Medulla oblongata (tissue), 1 donor: ENCODE measurements at regions not wholly inside any gene's neighbourhood (a gene's known extent, or its start where the extent isn't known, plus 50 kb on each side); places are given as distances from the start of the nearest gene placed in this dataset.
A peak's percentile ranks its signal among the peaks of the same experiment; 100 is the strongest.
"Not testable (repeated sequence)": the region's sequence is repeated elsewhere in the genome, so short reads cannot be mapped to it uniquely, and the experiment has no call there.

Source experiments
- DNase-seq: peaks from one replicate; pipeline ENCODE4 v3.0.0-alpha.2; 2015; ENCODE audit errors: extremely low spot score

DNA sequence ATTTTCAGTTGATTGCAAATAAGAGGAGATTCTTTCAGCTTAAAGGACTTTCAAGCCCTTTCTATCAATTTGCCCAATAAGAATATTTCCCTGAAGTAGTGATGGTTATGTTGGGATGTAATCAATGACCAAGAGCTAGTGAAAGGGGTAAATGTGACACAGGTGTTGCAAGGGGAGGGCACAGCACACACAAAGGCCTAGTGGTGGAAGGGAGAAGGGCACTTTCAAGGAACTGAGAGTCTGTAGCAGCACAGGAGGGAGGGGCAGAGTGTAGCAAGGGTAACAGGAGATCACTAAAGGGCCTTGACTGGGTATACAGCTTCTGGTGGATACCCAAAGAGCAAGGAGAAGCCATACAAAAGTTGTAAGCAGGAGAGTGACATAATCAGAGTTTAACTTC lies 217.8 kb upstream of the ARHGEF26 start:
- DNase-seq = no peak

DNA sequence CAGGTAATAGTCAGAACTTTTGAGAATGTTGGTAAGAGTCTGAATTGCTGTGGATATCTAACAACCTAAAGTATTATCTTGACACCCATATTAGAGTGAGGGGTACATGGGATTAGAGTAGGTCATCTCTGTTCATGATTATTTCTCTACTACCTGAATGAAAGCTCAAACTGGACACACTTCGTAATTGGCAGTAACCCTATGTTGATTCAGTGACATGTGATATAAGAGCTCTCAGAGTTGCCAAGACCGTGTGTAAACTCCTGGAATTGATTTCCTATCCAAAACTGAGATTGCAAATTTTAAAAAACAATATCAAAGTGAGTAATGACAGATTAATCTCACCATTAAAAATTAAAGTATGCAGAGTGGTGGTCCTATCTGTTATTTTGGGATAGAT lies 214.8 kb upstream of the ARHGEF26 start:
- no peak for DNase-seq

DNA sequence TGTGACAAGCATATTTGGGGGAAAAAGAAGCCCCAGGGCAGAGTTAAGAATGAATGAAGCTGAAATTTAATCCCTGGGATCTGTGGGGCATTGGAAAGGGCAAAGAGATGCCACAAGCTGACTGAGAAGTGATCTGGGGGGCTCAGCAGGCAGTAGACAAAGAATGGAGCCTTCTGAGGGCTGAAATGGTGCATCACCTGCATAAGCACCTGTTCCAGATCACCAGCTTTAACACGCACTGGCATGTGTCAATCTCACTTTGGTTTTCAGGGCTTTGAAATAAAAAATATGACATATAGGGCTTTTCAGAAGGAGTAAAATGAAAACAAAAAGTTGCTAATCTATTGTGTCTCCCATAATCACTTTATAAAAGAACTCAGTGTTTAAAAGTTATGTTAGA lies 210.8 kb upstream of the ARHGEF26 start:
- DNase-seq = no peak

DNA sequence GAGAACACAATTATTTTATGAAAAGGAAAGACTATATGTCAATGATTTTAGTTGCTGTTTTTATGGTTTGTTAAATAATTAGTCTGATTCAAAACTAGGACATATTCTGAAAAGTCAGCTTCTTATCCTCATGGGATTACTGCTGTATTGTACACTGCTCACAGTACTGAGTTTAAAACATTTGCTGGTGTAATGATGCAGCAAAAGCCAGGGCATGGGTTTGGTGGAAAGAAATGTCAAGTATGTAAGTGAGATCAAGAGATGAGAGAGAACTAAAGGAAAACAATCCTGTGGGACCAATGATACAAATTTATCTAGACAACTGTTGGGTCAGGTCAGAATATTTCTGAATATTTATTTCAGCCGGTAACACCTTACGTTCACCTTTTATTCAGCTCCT lies 210.1 kb upstream of the ARHGEF26 start:
- no peak for DNase-seq

DNA sequence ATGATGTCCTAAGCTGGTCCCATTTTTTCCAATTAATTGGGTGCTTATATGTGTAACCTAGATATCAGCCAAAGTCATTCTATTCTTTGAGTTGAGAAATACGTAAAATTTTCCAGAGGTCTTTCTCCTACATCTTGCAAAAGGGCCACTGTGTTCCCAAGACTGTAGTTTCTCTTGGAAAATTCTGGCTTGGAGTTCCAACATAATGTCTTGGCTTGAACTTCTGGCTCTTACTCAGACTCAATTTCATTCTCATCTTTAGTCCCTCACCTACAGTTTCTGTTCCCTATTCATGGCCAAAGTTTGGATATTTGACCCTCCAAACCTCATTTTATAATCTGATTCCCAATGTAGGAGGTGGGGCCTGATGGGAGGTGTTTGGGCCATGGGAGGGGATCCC lies 201.4 kb upstream of the ARHGEF26 start:
- DNase-seq = no peak

DNA sequence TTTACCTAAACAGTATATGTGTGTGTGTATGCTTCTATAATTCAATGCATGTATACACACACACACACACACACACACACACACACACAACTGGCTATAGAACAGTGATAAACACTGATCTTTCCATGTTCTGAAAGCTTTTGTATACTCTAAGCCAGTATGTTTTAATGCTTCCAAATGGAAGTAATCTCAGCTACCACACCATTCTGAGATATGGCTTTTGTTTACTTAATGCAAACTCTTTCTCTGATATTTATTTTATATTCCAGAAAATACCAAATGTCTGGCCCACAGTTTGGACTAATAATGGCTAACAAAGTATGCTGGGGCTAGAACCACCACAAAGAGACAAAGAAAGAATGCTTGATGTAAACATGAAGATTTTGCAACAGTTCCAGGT lies 199.4 kb upstream of the ARHGEF26 start:
- DNase-seq = no peak

DNA sequence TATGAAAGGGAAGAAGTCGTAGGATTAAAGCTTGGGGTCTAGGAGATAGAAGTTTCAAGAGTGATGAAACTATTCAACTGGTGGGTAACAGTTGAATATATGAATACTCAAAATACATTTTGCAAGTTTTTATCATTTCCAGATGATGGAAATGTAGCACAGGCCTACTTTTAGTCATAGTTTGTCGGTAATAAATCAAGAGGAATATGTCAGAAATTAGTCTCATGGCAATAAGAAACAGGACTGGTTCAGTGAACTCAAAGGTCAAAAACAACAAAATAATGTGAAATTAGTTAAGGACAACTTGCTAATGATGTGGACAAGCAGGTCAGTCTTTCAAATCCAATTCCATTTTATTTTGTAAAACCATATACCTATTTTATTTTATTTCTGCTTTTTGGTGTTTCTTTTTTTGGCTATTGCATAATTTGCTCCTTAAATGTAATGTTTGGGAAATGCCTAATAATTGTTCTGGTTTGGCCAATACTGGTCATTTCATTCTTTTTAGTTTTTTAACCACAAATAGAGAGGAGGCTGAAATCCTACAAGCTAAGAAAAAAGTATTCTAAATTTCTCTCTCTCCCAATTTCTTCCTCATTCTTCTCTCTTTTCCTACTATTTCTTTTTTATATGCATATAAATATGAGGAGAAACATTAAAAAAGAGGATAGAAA lies 195.2 kb upstream of the ARHGEF26 start:
- DNase-seq = no peak

DNA sequence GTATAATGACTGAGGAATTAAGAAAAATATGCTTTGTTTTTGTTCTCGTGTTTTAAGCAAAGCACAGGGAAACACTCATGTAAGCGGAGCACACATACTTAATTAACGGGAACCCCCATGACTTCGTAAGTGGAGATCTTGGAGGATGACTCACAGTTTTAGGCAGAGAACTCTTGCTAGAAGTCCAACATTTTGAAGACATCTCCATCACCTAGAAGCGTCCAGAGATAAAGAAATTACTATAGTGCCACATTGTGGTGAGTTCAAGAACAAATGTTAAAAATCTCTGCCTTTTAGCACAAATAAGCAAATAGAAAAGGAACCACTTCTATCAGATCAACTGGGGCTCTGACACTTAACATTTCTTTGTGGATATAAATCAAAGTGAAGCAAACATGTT lies 194.1 kb upstream of the ARHGEF26 start:
- peak; percentile 45 for DNase-seq

DNA sequence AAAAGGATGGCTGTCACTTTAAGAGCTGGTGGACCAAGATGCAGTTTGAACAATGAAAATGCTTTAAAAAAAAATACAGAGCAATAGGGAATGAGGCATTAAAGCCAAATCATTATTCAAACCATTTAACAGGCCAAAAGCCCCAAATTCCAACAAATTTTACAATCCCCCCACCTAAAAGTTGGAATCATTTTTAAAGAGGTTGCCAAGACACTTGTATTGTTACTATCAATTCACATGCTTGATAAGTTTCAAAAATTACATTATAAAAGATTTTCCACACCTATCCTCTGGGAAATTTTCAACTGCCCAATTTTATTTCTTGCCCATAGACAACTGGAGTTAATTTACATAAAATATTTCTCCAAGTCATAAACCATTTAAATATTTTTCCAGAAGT lies 192.3 kb upstream of the ARHGEF26 start:
- DNase-seq = no peak

DNA sequence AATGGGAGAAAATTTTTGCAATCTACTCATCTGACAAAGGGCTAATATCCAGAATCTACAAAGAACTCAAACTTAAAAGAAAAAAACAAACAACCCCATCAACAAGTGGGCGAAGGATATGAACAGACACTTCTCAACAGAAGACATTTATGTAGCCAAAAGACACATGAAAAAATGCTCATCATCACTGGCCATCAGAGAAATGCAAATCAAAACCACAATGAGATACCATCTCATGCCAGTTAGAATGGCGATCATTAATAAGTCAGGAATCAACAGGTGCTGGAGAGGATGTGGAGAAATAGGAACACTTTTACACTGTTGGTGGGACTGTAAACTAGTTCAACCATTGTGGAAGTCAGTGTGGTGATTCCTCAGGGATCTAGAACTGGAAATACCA lies 187.7 kb upstream of the ARHGEF26 start:
- not testable (repeated sequence) for DNase-seq

DNA sequence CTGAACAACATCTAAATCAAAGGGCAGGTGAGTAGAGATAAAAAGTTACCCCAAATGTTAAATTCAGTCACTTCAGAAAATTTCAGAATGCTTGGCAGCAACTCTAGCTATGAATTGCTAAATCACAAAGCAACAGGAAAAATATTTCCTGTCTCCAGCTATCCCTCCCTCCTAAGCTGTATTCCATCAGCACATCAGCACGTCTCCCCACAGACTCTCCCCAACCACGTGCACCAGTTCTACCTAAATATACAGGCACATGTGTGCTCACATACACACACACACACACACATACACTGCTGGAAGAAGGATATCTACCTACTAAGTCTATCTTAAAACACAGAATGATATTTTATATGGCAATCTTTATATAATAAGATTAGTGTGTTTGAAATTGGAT lies 177.1 kb upstream of the ARHGEF26 start:
- DNase-seq = no peak

DNA sequence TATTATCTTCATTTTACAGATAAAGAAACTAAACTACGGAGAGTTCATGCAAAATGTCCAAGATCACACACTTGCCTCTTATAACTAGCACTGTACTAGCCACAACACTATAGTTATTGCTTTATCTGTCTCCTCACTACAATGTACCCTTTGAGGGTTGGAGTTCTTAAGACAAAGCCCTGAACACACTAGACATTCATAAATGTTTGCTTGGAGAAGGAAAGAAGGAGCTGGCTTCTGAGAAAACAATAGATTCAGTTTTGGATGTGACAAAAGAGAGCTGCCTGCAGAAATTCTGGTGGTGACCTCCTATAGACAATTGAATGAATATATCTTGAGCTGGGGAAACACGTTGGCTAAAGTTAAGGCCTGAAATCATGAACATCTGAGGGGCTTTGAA lies 169.9 kb upstream of the ARHGEF26 start:
- no peak for DNase-seq

DNA sequence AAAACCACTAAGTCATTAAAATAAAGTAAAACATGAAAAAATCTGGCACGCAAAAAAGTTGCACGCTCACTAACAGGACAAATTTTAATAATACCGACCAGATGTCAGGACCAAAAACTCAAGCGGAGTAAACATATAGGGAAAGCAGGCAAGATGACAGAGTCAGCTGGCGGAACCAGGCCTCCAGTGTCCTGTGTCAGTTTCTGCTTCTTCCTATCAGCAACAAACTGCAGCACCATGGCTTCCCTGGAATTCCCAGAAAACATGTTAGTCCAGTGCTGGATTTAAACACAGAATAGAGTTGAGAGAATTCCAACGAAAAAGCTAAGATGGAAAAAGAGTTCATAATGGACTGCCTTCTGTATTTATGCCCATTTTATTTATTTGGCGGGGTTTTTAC lies 169.1 kb upstream of the ARHGEF26 start:
- DNase-seq = no peak

DNA sequence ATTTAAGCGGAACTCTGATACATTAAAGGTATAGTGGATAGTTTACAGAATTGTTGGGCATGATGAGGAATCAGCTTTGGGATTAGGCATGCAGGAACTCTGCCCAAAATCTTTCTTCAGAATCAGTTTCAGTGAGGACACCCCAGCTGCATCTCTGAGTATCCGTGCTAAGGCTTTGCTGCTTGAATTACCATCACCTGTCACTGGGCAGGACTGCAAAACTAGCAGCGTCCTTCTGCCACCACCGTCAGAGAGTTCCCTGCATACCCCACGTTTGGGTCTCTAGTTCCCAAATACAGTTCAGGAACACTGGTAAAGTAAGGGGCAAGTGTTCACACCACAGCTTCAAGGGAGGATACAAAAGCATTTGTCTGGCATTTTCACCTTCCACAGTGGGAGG lies 164.6 kb upstream of the ARHGEF26 start:
- DNase-seq = no peak

DNA sequence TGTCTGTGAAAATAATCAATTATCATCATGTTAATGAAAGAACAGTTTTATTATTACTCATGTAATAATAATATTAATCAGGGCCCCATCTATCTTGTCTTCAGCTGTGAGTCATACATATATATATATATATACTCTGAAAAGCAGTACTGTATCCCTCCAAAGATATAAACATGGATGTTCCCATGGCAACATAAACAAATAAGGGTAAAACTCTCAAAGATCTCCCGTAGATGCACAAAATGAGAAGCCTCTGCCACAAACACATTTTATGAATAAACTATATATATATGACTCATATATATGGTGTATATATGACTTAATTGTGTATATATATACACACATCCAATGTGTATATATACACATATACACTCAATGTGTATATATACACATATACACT lies 163.8 kb upstream of the ARHGEF26 start:
- DNase-seq = no peak

DNA sequence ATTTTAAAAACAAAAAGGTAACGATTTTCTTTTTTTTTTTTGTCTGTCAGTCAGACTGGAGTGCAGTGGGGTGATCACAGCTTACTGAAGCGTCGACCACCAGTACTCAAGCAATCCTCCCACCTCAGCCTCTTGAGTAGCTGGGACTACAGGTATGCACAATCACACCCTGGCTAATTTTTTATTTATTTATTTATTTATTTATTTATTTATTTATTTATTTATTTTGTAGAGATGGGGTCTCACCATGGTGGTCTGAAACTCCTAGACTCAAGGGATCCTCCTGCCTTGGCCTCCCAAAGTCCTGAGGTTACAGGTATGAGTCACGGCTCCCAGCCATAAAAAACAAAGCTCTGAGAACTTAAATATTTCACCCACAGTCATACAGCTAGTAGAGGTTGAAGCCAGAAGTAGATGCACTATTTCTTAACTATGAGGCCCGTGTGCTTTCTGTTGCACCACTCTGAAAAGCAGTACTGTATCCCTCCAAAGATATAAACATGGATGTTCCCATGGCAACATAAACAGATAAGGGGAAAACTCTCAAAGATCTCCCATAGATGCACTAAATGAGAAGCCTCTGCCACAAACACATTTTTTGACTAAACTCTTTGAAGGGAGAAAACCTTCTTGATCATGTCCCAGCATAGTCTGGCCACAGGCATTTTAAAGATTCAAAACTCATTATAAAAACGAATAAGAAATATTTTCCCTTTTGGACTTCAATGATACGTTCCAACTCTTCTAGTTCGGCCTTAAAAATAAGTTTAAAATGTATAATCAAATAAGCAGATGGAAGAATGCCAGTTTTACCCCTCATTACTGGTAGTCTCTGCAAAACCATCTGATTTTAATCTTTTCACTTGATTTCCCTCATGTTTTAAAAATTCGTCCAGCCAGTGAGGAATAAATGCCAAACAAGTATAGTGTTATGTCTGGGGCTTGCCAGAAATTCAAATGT lies 162.3 kb upstream of the ARHGEF26 start:
- no peak for DNase-seq

DNA sequence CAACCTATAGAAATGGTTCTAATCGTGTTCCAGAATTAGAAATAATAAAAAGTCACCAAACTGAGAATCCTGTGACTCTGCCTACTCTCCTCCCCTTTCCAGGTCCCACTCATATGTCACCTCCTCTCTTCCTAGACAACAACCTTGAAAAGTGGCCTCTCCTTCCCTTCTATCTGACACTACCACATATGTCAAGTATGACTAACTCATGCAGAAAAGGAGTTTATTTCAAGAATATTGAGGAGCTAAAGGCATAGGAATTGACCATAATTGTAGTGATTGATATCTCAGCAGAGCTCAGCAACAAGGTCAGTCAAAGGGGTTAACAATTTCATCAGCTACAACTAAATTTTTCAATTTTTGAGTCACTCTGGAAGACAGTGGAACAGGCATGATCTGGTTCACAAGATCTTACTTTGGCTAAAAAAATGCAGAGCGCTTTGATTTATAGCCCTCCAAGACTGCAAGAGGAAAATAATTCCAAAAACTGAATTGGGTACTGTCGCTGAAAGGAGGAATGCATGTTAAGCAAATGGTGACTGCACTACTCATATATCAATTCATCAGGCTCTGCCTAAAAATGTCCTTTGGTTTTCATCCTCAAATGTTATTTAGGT lies 160.6 kb upstream of the ARHGEF26 start:
- DNase-seq = no peak

DNA sequence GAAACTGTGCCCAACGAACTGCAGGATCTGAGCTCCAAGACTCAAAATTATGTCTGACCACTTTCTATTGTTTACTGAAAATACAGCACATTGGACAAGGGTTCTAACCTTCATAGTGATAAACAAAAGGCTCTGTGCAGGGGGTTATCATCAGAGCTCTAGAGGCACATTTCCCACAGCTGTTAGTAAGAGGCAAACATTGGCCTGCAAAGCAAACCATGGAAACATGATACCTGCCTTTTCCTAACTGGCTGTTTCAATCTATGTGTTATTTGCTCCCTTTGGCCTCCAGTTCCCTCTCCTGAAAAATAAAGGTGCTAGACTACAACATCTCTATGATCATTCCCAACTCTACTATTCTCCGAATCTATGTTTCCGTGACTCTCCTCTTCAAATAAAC lies 159.7 kb upstream of the ARHGEF26 start:
- DNase-seq = no peak

DNA sequence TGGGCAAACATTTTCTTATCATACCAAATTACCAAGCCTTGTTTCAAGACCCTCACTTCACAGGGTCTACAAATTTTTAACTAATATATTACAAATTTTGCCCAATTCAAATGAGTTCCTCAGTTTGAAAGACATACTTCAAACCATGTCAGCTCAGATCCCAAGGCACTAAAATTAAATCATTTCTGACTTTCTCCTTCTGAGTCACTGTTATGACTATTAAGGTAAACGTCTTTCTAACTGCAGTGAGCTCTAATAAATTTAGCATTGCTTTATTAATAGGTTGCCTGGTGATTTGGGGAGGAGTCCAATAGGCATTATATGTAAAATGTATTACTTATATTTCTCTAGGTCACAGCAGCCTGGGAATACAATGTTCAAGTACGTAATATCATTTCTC lies 158.2 kb upstream of the ARHGEF26 start:
- DNase-seq = no peak

DNA sequence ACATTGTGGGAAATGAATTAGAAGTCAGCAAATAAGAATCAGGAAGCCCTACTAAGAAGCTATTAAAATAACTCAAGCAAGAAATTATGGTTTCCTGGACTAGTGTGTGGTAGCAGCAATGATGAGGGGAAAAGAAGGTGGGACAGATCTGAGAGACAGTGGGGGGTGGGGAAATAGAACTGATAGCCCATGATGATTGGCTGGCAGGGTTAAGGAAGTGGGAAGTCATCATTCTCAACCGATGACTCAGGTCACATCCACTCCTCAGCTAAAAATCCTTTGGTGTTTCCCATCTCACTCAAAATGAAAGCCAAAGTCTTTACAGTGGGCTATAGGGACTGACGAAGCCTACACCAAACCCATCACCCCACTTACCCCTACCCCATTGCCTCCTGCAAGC lies 153.9 kb upstream of the ARHGEF26 start:
- DNase-seq = no peak

DNA sequence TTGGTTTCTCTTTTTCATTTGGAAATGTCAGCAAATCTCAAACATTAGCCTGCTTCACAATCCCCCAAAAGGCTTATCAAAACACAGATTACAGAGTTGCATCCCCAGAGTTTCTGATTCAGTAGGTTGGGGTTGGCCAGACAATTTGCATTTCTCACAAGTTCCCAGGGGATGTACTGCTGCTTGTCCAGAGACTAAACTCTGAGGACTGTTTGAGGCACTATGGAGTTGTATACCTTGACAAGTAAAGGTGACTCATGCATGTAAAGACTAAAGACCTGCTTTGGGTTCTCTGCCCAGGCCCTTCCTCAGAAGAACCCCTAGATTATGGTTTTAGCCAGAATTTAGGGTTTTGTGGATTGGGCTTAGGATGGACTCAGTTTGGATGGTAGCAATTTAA lies 151.1 kb upstream of the ARHGEF26 start:
- DNase-seq = no peak

DNA sequence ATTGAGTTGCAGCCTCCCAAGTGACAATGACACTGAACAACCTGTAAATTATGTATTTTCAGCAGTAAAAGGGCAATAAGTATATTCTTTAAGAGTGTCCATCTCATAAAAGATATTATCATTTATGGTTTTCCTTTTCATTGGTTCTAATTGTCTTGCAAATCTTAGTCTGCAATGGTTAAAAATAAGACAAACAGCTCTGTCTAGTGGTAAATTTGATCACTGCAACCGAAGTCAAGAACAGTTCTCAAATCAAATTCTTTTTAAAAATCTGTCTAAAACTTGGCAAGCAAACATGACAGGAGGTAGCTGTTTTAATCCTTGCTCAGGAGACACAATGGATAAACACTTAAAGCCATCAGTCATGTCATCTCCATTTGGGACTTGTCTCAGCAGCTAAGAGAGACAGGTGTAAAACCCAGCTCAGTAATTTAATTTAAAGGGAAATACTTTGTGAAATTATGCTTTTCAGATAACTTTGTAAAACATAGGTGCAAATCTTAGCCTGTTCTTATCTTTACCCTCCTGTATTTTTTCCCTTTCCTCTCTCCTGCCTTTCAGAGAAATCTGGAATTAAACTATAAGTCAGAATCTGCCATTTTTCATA lies 150.3 kb upstream of the ARHGEF26 start:
- peak; percentile 18 for DNase-seq
